SK-N-SH (cell line): ENCODE measurements at regions not wholly inside any gene's neighbourhood (a gene's known extent, or its start where the extent isn't known, plus 50 kb on each side); places are given as distances from the start of the nearest gene placed in this dataset.

ENCODE experiments used
- CTCF ChIA-PET: fragments of 300-600, 350-600 bp; formaldehyde crosslinking; extraction: SDS; loops from one replicate; lab custom pipeline; 2021; lab: Yijun Ruan, JAX
- POLR2A ChIA-PET: fragments of 350-600 bp; sonication (Branson Sonifier 250); formaldehyde crosslinking; extraction: SDS; loops from one replicate; lab custom pipeline; 2020; ENCODE audit warnings: antibody characterized with exemption, inconsistent platforms; lab: Yijun Ruan, JAX
- DNase-seq: peaks from one replicate; pipeline ENCODE4 v3.0.0; 2012
- H2AFZ ChIP-seq: fragments of 200-600 bp; sonication (generic); 2 replicates; pipeline ENCODE4 v1.8.1; 2016; ENCODE audit warnings: antibody characterized with exemption, mild to moderate bottlenecking, low read depth
- H3F3A ChIP-seq: fragments of 200-600 bp; sonication (generic); replicated peaks from 2 replicates; pipeline ENCODE3; 2016; ENCODE audit warnings: antibody characterized with exemption, mild to moderate bottlenecking; ENCODE audit not compliant: insufficient read depth
- H3K27ac ChIP-seq, 2 experiments: fragments of 200-500 bp in 1 of 2; fragments of 200-600 bp in 1 of 2; sonication (Bioruptor generic) in 1 of 2; sonication (generic), shearing (Covaris generic) in 1 of 2; 2 replicates each; pipeline versions ENCODE4 v1.5.1 to v1.6.1; 2014 to 2016; ENCODE audit warnings: low read depth in 2 of 2, inconsistent platforms in 1 of 2, low read length in 1 of 2, mild to moderate bottlenecking in 1 of 2, mixed read lengths in 1 of 2
- H3K27me3 ChIP-seq: fragments of 200-600 bp; sonication (generic), shearing (Covaris generic); 2 replicates; pipeline ENCODE4 v1.6.1; 2016; ENCODE audit warnings: mixed run types; ENCODE audit not compliant: insufficient read depth
- H3K36me3 ChIP-seq, 2 experiments: fragments of 200-500 bp in 1 of 2; fragments of 200-600 bp in 1 of 2; sonication (Bioruptor generic) in 1 of 2; sonication (generic) in 1 of 2; replicated peaks in 1 of 2; 2 replicates each; pipeline versions ENCODE3 to v1.5.1; 2014 to 2016; ENCODE audit warnings: low read length in 1 of 2, mild to moderate bottlenecking in 1 of 2; ENCODE audit not compliant: insufficient read depth in 2 of 2, control insufficient read depth in 1 of 2
- H3K4me1 ChIP-seq, 2 experiments: fragments of 200-500 bp in 1 of 2; fragments of 200-600 bp in 1 of 2; sonication (Bioruptor generic) in 1 of 2; sonication (generic), shearing (Covaris generic) in 1 of 2; 2 replicates each; pipeline versions ENCODE4 v1.5.1 to v1.6.1; 2014 to 2016; ENCODE audit warnings: low read depth in 1 of 2, low read length in 1 of 2, mixed run types in 1 of 2; ENCODE audit not compliant: insufficient read depth in 2 of 2, control insufficient read depth in 1 of 2
- H3K4me2 ChIP-seq: fragments of 200-600 bp; sonication (generic), shearing (Covaris generic); 2 replicates; pipeline ENCODE4 v1.6.1; 2017; ENCODE audit warnings: mixed run types
- H3K4me3 ChIP-seq, 2 experiments: fragments of 200-500 bp in 1 of 2; fragments of 200-600 bp in 1 of 2; sonication (Bioruptor generic) in 1 of 2; sonication (generic), shearing (Covaris generic) in 1 of 2; 2 replicates each; pipeline versions ENCODE4 v1.5.1 to v1.8.1; 2014 to 2016; ENCODE audit warnings: low read depth in 2 of 2, inconsistent platforms in 1 of 2, low read length in 1 of 2, mild to moderate bottlenecking in 1 of 2, mixed read lengths in 1 of 2, moderate library complexity in 1 of 2
- H3K79me2 ChIP-seq: fragments of 200-600 bp; sonication (generic); 2 replicates; pipeline ENCODE4 v1.8.1; 2017; ENCODE audit warnings: mild to moderate bottlenecking; ENCODE audit not compliant: insufficient read depth
- H3K9ac ChIP-seq: fragments of 200-600 bp; sonication (generic); 2 replicates; pipeline ENCODE4 v1.6.1; 2017; ENCODE audit warnings: mixed run types
- H3K9me2 ChIP-seq: fragments of 200-600 bp; sonication (generic); 2 replicates; pipeline ENCODE4 v1.6.1; 2017; ENCODE audit warnings: mixed run types
- H3K9me3 ChIP-seq: fragments of 200-600 bp; sonication (generic); 2 replicates; pipeline ENCODE4 v1.6.1; 2017; ENCODE audit warnings: mixed run types, mild to moderate bottlenecking, moderate library complexity
- H4K20me1 ChIP-seq: fragments of 200-600 bp; sonication (generic); 2 replicates; pipeline ENCODE4 v1.6.1; 2017; ENCODE audit warnings: mild to moderate bottlenecking, mixed run types; ENCODE audit not compliant: insufficient read depth
- CHD2 ChIP-seq: fragments of 150-350 bp; IDR thresholded peaks from 2 replicates; pipeline ENCODE4 v1.6.1; 2018; ENCODE audit warnings: low read length; ENCODE audit not compliant: partially characterized antibody
- CTCF ChIP-seq: fragments of 200-600 bp; sonication (generic); IDR thresholded peaks from 2 replicates; pipeline ENCODE4 v1.6.1; 2017; ENCODE audit warnings: antibody characterized with exemption, mild to moderate bottlenecking, moderate library complexity
- EP300 ChIP-seq, 2 experiments: IDR thresholded peaks; 2 replicates each; pipeline versions ENCODE4 v1.4.0 to v1.6.1; 2012; ENCODE audit warnings: borderline replicate concordance in 1 of 2, low read depth in 1 of 2, low read length in 1 of 2
- FOSL2 ChIP-seq: IDR thresholded peaks from 2 replicates; pipeline ENCODE4 v1.4.0; 2012; ENCODE audit warnings: low read depth, mild to moderate bottlenecking, moderate library complexity, borderline replicate concordance
- FOXM1 ChIP-seq: IDR thresholded peaks from 2 replicates; pipeline ENCODE4 v1.4.0; 2012; ENCODE audit warnings: low read depth, mild to moderate bottlenecking
- GATA2 ChIP-seq: sonication (generic); formaldehyde crosslinking; IDR thresholded peaks from 2 replicates; pipeline ENCODE4 v1.5.0; 2020; ENCODE audit warnings: mild to moderate bottlenecking, missing genetic modification reagents
- MXI1 ChIP-seq: IDR thresholded peaks from 2 replicates; pipeline ENCODE4 v1.6.1; 2012; ENCODE audit warnings: mild to moderate bottlenecking, low read depth, low read length, improper control_type of control experiment
- NRF1 ChIP-seq: IDR thresholded peaks from 2 replicates; pipeline ENCODE4 v1.6.1; 2012; ENCODE audit warnings: low read depth, mild to moderate bottlenecking, low read length
- PBX3 ChIP-seq: IDR thresholded peaks from 2 replicates; pipeline ENCODE4; 2012
- POLR2AphosphoS5 ChIP-seq: IDR thresholded peaks from 2 replicates; pipeline ENCODE4 v1.6.1; 2012; ENCODE audit warnings: low read depth, low read length
- RAD21 ChIP-seq: IDR thresholded peaks from 2 replicates; pipeline ENCODE4 v1.6.1; 2012; ENCODE audit warnings: mild to moderate bottlenecking, low read length
- REST ChIP-seq: IDR thresholded peaks from 2 replicates; pipeline ENCODE4 v1.6.1; 2012; ENCODE audit warnings: mild to moderate bottlenecking, low read depth, low read length, moderate library complexity
- RXRA ChIP-seq: IDR thresholded peaks from 2 replicates; pipeline ENCODE4 v1.4.0; 2012; ENCODE audit warnings: low read depth, mild to moderate bottlenecking, borderline replicate concordance
- TCF12 ChIP-seq: IDR thresholded peaks from 2 replicates; pipeline ENCODE4 v1.4.0; 2012
- WGBS: methylation state at CpG from one replicate; pipeline ENCODE4 v1.1.6; 2017; ENCODE audit warnings: low lambda C conversion rate; 5-methylcytosine and 5-hydroxymethylcytosine counted together
- TF ChIP-seq, protein P1 (sequence below): fragments of 150-350 bp; IDR thresholded peaks from 2 replicates; pipeline ENCODE4 v1.6.1; 2017; ENCODE audit warnings: antibody characterized with exemption, low read length, low read depth, borderline replicate concordance

DNA sequence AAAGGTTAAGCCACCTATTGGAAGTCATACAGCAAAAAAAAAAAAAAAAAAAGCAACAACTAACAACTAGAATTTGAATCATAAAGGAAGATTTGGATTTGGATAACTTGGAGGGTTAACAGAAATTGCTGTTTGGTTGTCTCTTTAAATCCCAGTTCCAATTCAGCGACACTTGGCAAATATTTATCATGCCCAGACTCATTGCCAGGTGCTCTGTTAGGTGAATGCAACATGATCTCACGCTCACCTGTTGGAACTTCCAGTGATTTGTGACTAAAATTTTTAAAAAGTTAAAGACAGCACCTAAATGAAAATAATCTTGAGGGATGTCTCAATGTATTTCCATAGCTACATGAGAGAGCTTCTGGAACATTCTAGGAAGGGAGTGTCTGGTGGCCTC lies 103.7 kb downstream of the TBX3 start:
- Histone ChIP-seq H3K36me3 (no peaks in the 10 kb centered on the region), H3K9ac (no peak overlapping the region), H3K4me3 (no peak overlapping the region), H3K4me1 (no peaks in the 10 kb centered on the region), H3F3A (no peaks in the 10 kb centered on the region), H3K9me2 (no peaks in the 10 kb centered on the region), H3K79me2 (no peaks in the 10 kb centered on the region), H3K9me3 (no peaks in the 10 kb centered on the region), H3K4me2 (no peak overlapping the region), H3K27ac (no peak overlapping the region), H2AFZ (no peak overlapping the region), H4K20me1 (no peaks in the 10 kb centered on the region), H3K27me3 (no peaks in the 10 kb centered on the region)
- DNase-seq = no peak
- TF ChIP-seq FOSL2 (no peak), TCF12 (no peak), MXI1 (no peak), RAD21 (no peak), POLR2AphosphoS5 (no peak), EP300 (IDR thresholded peaks at IDR 0.05; ENCODE audit: borderline replicate concordance in 1 of 2, low read depth in 1 of 2, low read length in 1 of 2) (no peak), RXRA (no peak), CHD2 (no peak), REST (no peak), CTCF (no peak), FOXM1 (no peak), GATA2 (CRISPR knock-in tag) (no peak), PBX3 (no peak), NRF1 (no peak)
- TF ChIP-seq, protein P1, sequence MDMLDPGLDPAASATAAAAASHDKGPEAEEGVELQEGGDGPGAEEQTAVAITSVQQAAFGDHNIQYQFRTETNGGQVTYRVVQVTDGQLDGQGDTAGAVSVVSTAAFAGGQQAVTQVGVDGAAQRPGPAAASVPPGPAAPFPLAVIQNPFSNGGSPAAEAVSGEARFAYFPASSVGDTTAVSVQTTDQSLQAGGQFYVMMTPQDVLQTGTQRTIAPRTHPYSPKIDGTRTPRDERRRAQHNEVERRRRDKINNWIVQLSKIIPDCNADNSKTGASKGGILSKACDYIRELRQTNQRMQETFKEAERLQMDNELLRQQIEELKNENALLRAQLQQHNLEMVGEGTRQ = no peak
- 14% methylated on average over 2 of the region's 2 CpGs for WGBS
- ChIA-PET CTCF (interaction anchor here (1.8 kb wide), 1 partner anchor 45 kb away, joined by 6 read pairs; no protein-coding TSS in a partner anchor), POLR2A (no interaction called here)
